ENCODE measurements at regions not wholly inside any gene's neighbourhood (a gene's known extent, or its start where the extent isn't known, plus 50 kb on each side); places are given as distances from the start of the nearest gene placed in this dataset.
"Not testable (repeated sequence)": the region's sequence is repeated elsewhere in the genome, so short reads cannot be mapped to it uniquely, and the experiment has no call there.

GRCh38 chr13:22800526-22801401 lies 380.0 kb upstream of the SGCG start:
- DNase-seq: no peak

GRCh38 chr13:22801402-22802003 lies 379.3 kb upstream of the SGCG start:
- no peak for DNase-seq

GRCh38 chr13:22812793-22813192 lies 368.0 kb upstream of the SGCG start:
- no peak for DNase-seq

GRCh38 chr13:22813531-22814377 lies 367.0 kb upstream of the SGCG start:
- DNase-seq: not testable (repeated sequence)

- not testable (repeated sequence) for DNase-seq
Measured at GRCh38 chr13:22814433-22814832, 366.3 kb upstream of the SGCG start.

- DNase-seq: no peak
Measured at GRCh38 chr13:22821589-22821988, 359.2 kb upstream of the SGCG start.

GRCh38 chr13:22825186-22825585 lies 355.6 kb upstream of the SGCG start:
- no peak for DNase-seq

- no peak for DNase-seq
Measured at GRCh38 chr13:22828081-22828480, 352.7 kb upstream of the SGCG start.

- no peak for DNase-seq
Measured at GRCh38 chr13:22836475-22836874, 344.3 kb upstream of the SGCG start.

- no peak for DNase-seq
Measured at GRCh38 chr13:22837980-22838647, 342.7 kb upstream of the SGCG start.

- no peak for DNase-seq
Measured at GRCh38 chr13:22839603-22840530, 340.9 kb upstream of the SGCG start.

- no peak for DNase-seq
Measured at GRCh38 chr13:22846551-22846950, 334.2 kb upstream of the SGCG start.

- DNase-seq: peak; percentile 30 to 31
Measured at GRCh38 chr13:22848539-22849052, 332.2 kb upstream of the SGCG start.

GRCh38 chr13:22855926-22856325 lies 324.9 kb upstream of the SGCG start:
- no peak for DNase-seq

- DNase-seq: not testable (repeated sequence)
Measured at GRCh38 chr13:22858980-22859379, 321.8 kb upstream of the SGCG start.

GRCh38 chr13:22859411-22859810 lies 321.4 kb upstream of the SGCG start:
- DNase-seq: not testable (repeated sequence)

GRCh38 chr13:22861958-22862466 lies 318.8 kb upstream of the SGCG start:
- DNase-seq: no peak

- no peak for DNase-seq
Measured at GRCh38 chr13:22862478-22862877, 318.3 kb upstream of the SGCG start.

- no peak for DNase-seq
Measured at GRCh38 chr13:22866221-22866620, 314.6 kb upstream of the SGCG start.

- no peak for DNase-seq
Measured at GRCh38 chr13:22871231-22871630, 309.5 kb upstream of the SGCG start.

GRCh38 chr13:22874839-22875238 lies 305.9 kb upstream of the SGCG start:
- no peak for DNase-seq
